ENCODE measurements at regions not wholly inside any gene's neighbourhood (a gene's known extent, or its start where the extent isn't known, plus 50 kb on each side); places are given as distances from the start of the nearest gene placed in this dataset.
A peak's percentile ranks its signal among the peaks of the same experiment; 100 is the strongest.
"Not testable (repeated sequence)": the region's sequence is repeated elsewhere in the genome, so short reads cannot be mapped to it uniquely, and the experiment has no call there.

GRCh38 chr1:58206749-58207148 lies 339.8 kb downstream of the OMA1 start:
- H3K9me3 ChIP-seq (replicated peaks): no peaks in the 10 kb centered on the region

GRCh38 chr1:58204284-58204683 lies 342.2 kb downstream of the OMA1 start:
- no peaks in the 10 kb centered on the region for H3K27me3 ChIP-seq (replicated peaks)
- H3K27ac ChIP-seq: no peak overlapping the region
- H3K4me3 ChIP-seq: no peak overlapping the region
- H3K36me3 ChIP-seq: no peaks in the 10 kb centered on the region
- H3K9me3 ChIP-seq (replicated peaks): no peaks in the 10 kb centered on the region
- DNase-seq (ENCODE audit: low read depth in 1 of 2, low spot score in 2 of 2): no peak
- H3K4me1 ChIP-seq (replicated peaks): no peaks in the 10 kb centered on the region

More at GRCh38 chr1:58206749-58207148, 339.8 kb downstream of the OMA1 start:
- Histone ChIP-seq H3K27me3 (replicated peaks) (no peaks in the 10 kb centered on the region), H3K36me3 (no peaks in the 10 kb centered on the region), H3K27ac (no peak overlapping the region), H3K4me1 (replicated peaks) (no peaks in the 10 kb centered on the region), H3K4me3 (no peak overlapping the region)
- no peak for DNase-seq (ENCODE audit: low read depth in 1 of 2, low spot score in 2 of 2)

- no peaks in the 10 kb centered on the region for H3K27me3 ChIP-seq (replicated peaks)
- H3K4me1 ChIP-seq (replicated peaks): no peaks in the 10 kb centered on the region
- H3K36me3 ChIP-seq: no peaks in the 10 kb centered on the region
- no peak overlapping the region for H3K4me3 ChIP-seq
- no peaks in the 10 kb centered on the region for H3K9me3 ChIP-seq (replicated peaks)
- DNase-seq (ENCODE audit: low read depth in 1 of 2, low spot score in 2 of 2): no peak
- H3K27ac ChIP-seq: no peak overlapping the region
Measured at GRCh38 chr1:58201492-58202106, 344.9 kb downstream of the OMA1 start.

GRCh38 chr1:58200437-58200836 lies 346.1 kb downstream of the OMA1 start:
- no peak for DNase-seq (ENCODE audit: low read depth in 1 of 2, low spot score in 2 of 2)
- Histone ChIP-seq H3K9me3 (replicated peaks) (no peaks in the 10 kb centered on the region), H3K27me3 (replicated peaks) (no peaks in the 10 kb centered on the region), H3K4me3 (no peak overlapping the region), H3K4me1 (replicated peaks) (no peaks in the 10 kb centered on the region), H3K36me3 (no peaks in the 10 kb centered on the region), H3K27ac (no peak overlapping the region)

- H3K4me1 ChIP-seq (replicated peaks): no peaks in the 10 kb centered on the region
Measured at GRCh38 chr1:58197811-58198210, 348.7 kb downstream of the OMA1 start.

GRCh38 chr1:58190267-58190988 lies 356.1 kb downstream of the OMA1 start:
- no peak for DNase-seq (ENCODE audit: low read depth in 1 of 2, low spot score in 2 of 2)
- Histone ChIP-seq H3K9me3 (replicated peaks) (no peaks in the 10 kb centered on the region), H3K36me3 (no peaks in the 10 kb centered on the region), H3K4me1 (replicated peaks) (no peaks in the 10 kb centered on the region), H3K27ac (no peak overlapping the region), H3K4me3 (no peak overlapping the region), H3K27me3 (replicated peaks) (no peaks in the 10 kb centered on the region)

More at GRCh38 chr1:58197811-58198210, 348.7 kb downstream of the OMA1 start:
- Histone ChIP-seq H3K27me3 (replicated peaks) (no peaks in the 10 kb centered on the region), H3K4me3 (no peak overlapping the region), H3K36me3 (no peaks in the 10 kb centered on the region), H3K27ac (no peak overlapping the region), H3K9me3 (replicated peaks) (no peaks in the 10 kb centered on the region)
- no peak for DNase-seq (ENCODE audit: low read depth in 1 of 2, low spot score in 2 of 2)

- Histone ChIP-seq H3K9me3 (replicated peaks) (no peaks in the 10 kb centered on the region), H3K27ac (no peak overlapping the region), H3K4me3 (no peak overlapping the region), H3K27me3 (replicated peaks) (no peaks in the 10 kb centered on the region), H3K4me1 (replicated peaks) (no peaks in the 10 kb centered on the region), H3K36me3 (no peaks in the 10 kb centered on the region)
- DNase-seq (ENCODE audit: low read depth in 1 of 2, low spot score in 2 of 2): no peak
Measured at GRCh38 chr1:58189453-58189852, 357.1 kb downstream of the OMA1 start.

GRCh38 chr1:58183286-58183685 lies 363.2 kb downstream of the OMA1 start:
- no peak for DNase-seq (ENCODE audit: low read depth in 1 of 2, low spot score in 2 of 2)
- Histone ChIP-seq H3K27me3 (replicated peaks) (no peaks in the 10 kb centered on the region), H3K9me3 (replicated peaks) (0 out of 2 replicates have a peak, but pooled peaks cover 2% of the 10 kb centered on the region), H3K4me1 (replicated peaks) (no peaks in the 10 kb centered on the region), H3K4me3 (no peak overlapping the region), H3K27ac (no peak overlapping the region), H3K36me3 (no peaks in the 10 kb centered on the region)

- no peaks in the 10 kb centered on the region for H3K36me3 ChIP-seq
- no peak overlapping the region for H3K4me3 ChIP-seq
- H3K9me3 ChIP-seq (replicated peaks): 0 out of 2 replicates have a peak, but pooled peaks cover 2% of the 10 kb centered on the region
Measured at GRCh38 chr1:58180537-58180936, 366.0 kb downstream of the OMA1 start.

GRCh38 chr1:58169160-58169559 lies 377.4 kb downstream of the OMA1 start:
- DNase-seq (ENCODE audit: low read depth in 1 of 2, low spot score in 2 of 2); H3K27ac ChIP-seq; H3K4me3 ChIP-seq; H3K4me1 ChIP-seq (replicated peaks); H3K27me3 ChIP-seq (replicated peaks); H3K9me3 ChIP-seq (replicated peaks); H3K36me3 ChIP-seq: not testable (repeated sequence)

More at GRCh38 chr1:58180537-58180936, 366.0 kb downstream of the OMA1 start:
- no peak for DNase-seq (ENCODE audit: low read depth in 1 of 2, low spot score in 2 of 2)
- H3K27ac ChIP-seq: no peak overlapping the region
- no peaks in the 10 kb centered on the region for H3K4me1 ChIP-seq (replicated peaks)
- H3K27me3 ChIP-seq (replicated peaks): no peaks in the 10 kb centered on the region

- H3K4me3 ChIP-seq; H3K27ac ChIP-seq; H3K9me3 ChIP-seq (replicated peaks); H3K36me3 ChIP-seq; H3K27me3 ChIP-seq (replicated peaks); H3K4me1 ChIP-seq (replicated peaks); DNase-seq (ENCODE audit: low read depth in 1 of 2, low spot score in 2 of 2): not testable (repeated sequence)
Measured at GRCh38 chr1:58167131-58167530, 379.4 kb downstream of the OMA1 start.

- Histone ChIP-seq H3K4me1 (replicated peaks) (no peaks in the 10 kb centered on the region), H3K27ac (no peak overlapping the region), H3K4me3 (no peak overlapping the region), H3K36me3 (no peaks in the 10 kb centered on the region), H3K9me3 (replicated peaks) (no peaks in the 10 kb centered on the region), H3K27me3 (replicated peaks) (no peaks in the 10 kb centered on the region)
- no peak for DNase-seq (ENCODE audit: low read depth in 1 of 2, low spot score in 2 of 2)
Measured at GRCh38 chr1:58166417-58166816, 380.1 kb downstream of the OMA1 start.

- Histone ChIP-seq H3K4me3 (no peak overlapping the region), H3K36me3 (no peaks in the 10 kb centered on the region), H3K4me1 (replicated peaks) (no peaks in the 10 kb centered on the region), H3K27ac (no peak overlapping the region), H3K9me3 (replicated peaks) (no peaks in the 10 kb centered on the region), H3K27me3 (replicated peaks) (no peaks in the 10 kb centered on the region)
- DNase-seq (ENCODE audit: low read depth in 1 of 2, low spot score in 2 of 2): no peak
Measured at GRCh38 chr1:58165073-58165472, 381.5 kb downstream of the OMA1 start.

- peak; percentile 33 to 49 for DNase-seq (ENCODE audit: low read depth in 1 of 2, low spot score in 2 of 2)
- Histone ChIP-seq H3K27ac (no peak overlapping the region), H3K4me1 (replicated peaks) (no peaks in the 10 kb centered on the region), H3K36me3 (no peaks in the 10 kb centered on the region), H3K4me3 (no peak overlapping the region), H3K9me3 (replicated peaks) (no peaks in the 10 kb centered on the region), H3K27me3 (replicated peaks) (no peaks in the 10 kb centered on the region)
Measured at GRCh38 chr1:58162952-58163550, 383.5 kb downstream of the OMA1 start.

Measured in SJSA1 (cell line).